NCI-H128 (cell line): ENCODE measurements at regions not wholly inside any gene's neighbourhood (a gene's known extent, or its start where the extent isn't known, plus 50 kb on each side); places are given as distances from the start of the nearest gene placed in this dataset.

Experiments used
- DNase-seq: peaks from one replicate; lab custom pipeline; 2025; ENCODE audit not compliant: unreplicated experiment; lab: John Stamatoyannopoulos, UW

DNA sequence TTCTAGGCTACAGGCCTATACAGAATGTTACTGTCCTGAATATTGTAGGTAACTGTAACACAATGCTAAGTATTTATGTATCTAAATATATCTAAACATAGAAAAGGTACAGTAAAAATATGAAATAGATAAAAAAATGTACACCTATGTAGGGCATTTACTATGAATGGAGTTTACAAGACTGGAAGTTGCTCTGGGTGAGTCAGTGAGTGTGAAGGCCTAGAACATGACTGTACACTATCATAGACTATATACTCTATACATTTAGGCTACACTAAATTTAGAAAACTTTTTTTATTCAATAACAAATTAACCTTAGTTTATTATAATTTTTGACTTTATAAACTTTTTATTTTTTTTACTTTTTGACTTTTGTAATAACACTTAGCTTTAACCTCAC lies 136.9 kb downstream of the DUSP10 start:
- DNase-seq, result no peak

DNA sequence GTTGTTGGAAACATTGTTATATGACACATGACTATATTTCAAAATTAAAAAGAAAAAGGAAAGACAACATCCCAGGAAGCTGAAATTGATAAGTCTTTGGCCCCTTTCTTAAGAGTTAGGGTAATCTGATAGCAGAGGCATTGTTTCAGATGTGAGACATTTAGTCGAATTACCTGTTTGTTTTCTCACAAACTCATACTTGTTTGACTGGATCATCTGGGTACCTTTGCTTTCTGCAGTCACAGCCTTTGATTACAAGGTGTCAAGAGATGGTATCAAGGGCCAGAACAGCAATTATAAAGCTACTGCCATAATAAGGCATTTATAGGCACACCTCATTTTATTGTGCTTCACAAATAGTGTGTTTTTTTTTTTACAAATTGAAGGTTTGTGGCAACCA lies 136.3 kb downstream of the DUSP10 start:
- no peak for DNase-seq

DNA sequence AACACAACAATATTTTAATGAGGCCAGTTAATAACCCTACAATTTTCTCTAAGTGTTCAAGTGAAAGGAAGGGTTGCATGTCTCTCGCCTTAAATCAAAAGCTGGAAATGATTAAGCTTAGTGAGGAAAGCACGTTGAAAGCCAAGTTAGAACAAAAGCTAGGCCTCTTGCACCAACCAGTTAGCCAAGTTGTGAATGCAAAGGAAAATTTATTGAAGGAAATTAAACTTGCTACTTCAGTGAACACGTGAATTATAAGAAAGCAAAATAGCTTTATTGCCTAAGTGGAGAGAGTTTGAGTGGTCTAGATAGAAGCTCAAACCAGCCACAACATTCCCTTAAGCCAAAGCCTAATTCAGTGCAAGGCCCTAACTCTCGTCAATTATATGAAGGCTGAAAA lies 135.6 kb downstream of the DUSP10 start:
- DNase-seq, result no peak

DNA sequence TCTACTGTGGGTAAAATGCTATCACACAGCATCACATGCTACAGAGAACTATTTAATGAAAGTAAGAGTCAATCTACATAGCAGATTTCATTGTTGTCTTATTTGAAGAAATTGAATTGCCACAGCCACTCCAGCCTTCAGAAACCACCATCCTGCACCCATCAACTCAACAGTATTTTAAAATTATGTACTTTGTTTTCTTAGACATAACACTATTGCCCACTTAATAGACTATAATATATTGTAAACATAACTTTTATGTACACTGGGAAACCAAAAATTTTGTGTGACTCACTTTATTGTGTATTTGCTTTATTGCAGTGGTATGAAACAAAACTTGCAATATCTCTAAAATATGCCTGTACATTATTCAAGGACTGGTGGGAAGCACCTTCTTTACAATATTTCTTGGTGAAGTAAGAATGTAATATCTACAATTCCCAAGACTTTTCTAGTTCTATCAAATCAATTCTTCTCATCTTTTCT lies 133.0 kb downstream of the DUSP10 start:
- DNase-seq, result no peak

DNA sequence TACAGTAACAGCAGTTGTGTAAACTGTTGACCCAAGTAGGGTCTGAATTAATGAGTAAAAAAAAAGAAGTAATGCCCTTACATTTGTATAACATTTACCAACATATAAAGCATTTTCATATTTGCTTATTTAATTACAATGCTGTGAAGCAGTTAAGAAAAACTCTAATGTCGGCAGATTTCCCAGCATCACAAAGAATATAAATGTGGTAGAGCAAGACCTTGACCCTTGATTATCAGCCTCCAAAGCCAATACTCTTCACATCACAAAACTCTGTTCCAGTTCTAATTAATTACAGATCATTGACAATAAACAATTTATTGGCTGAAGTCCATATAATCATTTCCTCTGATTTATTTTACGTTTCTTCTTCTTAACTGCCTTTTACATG lies 130.2 kb downstream of the DUSP10 start:
- no peak for DNase-seq

DNA sequence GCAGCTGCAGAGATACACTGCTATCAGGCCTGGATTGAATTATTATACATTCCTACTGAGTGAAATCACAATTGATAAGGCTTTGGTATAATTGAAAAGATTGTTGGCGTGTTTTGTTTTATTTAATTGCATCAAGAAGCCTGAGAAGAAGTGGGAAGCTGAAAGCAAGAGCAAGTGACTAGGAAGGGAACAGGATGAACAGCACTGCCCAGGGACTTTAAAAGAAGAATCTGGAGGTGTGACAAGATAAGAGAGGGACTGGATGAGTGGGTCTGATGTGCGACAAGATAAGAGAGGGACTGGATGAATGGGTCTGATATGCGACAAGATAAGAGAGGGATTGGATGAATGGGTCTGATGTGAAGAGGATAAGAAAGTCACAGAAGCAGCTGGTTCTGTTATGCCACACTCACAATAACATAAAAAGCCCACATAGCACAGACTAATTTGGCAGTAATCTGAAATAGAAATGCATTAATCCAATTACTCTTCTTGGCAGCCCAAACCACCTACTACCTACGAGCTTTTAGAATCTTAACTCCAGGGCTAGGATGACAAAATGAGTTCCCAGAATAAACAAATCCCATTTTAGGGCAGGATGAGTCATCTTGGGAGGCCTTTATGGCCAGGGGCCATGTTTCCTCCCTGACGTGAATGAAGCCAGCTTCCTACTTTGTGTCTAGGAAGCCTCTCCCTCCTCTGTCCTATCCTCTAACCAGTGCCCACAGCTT lies 129.7 kb downstream of the DUSP10 start:
- DNase-seq, result no peak

DNA sequence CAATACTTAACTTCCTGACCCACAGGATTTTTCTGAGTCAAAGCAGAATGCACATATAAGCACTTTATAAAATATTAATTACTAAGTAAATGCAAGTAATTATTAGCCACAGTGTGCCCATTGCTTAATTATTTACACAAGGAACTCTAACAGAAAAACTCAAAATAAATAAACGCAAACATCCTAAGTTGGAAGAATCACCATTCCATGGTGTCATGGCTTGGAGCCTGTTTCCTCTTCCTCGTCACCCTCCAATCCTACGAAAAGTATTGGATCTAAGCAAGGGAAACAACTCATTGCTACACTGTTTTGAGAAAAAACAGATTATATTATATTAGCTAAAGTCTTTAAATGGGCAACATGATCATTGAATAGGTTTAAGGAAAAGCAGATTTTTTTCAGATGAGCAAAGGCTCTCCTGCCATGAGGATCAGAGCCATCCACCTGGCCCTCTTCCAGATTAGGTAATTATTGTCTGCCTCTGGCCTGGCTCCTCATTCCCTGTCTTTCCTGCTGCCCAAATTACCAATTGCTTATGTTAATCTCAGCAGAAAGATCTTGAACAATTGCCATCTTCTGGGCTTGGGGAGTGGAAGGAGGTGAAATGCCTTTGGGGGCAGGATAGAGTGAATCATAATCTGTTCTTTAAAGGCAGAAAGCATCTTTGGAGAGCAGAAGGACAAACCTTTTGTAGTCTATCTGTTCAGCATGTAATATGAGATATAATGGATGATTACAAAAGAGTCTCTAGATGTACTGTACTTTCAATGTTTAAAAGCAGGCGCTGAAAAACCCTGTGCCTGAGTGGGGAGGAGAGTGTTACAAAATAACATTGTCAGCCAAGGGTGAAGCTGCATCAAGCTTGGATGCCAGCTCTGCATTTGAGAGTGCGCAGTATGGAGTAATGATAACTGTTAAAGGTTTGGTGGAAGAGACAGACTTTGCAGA lies 121.2 kb downstream of the DUSP10 start:
- DNase-seq, result peak; percentile 24

DNA sequence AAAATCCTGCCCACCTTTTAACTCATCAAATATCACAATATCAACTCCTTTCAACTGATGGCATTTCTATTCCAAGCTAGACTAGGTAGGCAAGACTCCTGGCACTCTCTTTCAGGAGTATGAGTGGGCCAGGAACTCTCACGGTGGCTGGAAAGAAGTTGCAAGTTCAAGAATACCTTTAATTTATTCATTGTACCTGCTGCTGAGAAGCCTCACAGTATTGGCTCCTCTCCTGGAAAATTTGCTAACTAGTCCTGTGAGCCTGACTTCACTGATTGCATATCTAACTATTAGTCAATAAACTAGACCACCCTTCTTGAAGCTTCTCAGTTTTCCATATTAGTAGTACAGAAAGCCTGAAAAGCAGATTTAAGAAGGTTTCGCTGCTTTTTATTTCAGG lies 120.2 kb downstream of the DUSP10 start:
- DNase-seq, result no peak

DNA sequence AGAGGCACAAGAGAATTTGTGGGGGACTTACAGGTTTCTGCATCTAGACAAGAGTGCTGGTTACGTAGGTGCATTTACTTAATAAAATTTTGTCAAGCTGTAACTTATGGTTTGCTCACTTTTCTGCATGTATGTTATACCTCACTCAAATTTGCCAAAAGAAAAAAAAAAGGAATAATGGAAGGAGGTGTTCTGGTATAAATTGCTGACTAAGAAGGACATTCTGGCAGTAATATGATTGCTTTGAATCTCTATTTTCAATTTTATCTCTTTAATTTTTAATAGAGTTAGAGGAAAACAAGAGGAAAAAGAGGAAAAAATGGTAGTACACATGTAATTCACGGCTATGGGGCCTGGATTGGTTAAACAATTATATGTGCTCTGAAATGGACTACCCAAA lies 119.5 kb downstream of the DUSP10 start:
- no peak for DNase-seq

DNA sequence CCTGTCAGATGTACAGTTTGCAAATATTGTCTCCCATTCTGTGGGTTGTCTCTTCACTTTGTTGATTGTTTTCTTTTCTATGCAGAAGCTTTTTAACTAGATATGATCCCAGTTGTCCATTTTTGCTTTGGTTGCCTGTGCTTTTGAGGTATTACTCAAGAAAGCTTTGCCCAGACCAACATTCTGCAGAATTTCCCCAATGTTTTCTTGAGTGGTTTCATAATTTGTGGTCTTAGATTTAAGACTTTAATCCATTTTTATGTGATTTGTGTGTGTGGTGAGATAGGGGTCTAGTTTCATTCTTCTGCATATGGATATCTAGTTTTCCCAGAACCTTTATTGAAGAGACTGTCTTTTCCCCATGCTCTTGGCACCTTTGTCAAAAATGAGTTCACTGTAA lies 116.9 kb downstream of the DUSP10 start:
- no peak for DNase-seq

DNA sequence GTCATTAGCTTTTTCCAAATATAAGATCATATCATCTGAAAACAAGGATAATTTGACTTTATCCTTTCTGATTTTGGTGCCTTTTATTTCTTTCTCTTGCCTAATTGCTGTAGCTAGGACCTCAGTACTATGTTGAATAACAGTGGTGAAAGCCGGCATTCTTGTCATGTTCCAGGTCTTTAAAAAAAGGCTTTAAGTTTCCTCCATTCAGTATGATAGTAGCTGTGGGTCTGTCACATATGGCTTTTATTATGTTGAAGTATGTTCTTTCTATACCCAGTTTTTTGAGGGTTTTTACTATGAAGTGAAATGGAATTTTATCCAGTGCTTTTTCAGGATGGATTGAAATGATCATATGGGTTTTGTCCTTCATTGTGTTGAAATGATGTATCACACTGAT lies 115.8 kb downstream of the DUSP10 start:
- no peak for DNase-seq

DNA sequence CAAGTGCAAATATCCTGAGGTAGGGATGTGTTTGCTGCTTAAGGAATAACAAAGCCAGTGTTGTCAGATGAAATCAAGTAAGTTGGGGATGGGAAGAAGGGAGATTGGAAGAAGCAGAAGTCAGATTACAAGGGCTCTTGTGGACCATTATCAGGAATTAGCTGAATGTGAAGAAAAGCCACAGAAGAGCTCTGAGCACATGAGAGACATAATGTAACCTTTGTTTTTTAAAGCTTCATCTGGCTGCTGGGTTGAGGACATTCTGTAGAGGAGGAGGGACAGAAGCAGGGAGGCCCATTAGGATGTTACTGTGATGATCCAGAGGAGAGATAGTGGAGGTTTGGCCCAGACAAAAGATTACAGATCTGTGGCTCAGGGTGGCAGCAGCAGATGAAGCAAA lies 111.7 kb downstream of the DUSP10 start:
- no peak for DNase-seq

DNA sequence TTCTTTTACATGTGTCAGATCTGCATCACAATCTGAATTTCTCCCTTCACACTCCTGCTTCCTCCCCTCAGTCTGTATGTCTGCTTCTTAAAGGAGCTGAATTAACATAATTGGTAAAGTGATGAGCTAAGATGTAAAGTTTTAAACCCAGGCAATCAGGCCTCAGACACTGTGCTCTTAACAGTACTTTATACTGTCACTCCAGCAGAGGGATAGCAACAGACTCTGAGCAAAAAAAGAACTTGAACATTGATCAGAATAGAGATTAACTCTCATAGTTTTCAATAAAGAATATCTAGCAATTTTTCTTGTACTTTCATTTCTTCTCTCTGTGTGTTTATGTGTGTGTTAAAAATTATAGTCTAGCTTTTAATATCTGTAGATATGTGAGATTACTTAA lies 110.3 kb downstream of the DUSP10 start:
- no peak for DNase-seq

DNA sequence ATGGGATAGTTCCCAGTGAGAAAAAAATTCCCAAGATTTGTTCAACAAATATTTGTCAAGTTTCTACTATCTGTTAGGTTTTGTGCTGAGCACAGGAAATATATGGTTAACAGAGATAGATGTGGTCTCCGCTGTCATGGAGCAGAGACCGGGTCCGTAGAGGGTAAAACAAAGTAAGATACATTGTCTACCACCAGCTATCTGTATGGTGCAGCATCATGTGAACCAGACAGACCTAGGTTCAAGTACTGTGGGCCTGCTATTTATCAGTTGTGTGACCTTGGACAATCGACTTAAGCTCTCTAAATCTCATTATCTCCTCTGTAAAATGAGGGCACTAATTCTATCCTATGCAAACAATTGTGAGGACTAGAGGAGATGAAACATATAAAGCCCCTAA lies 109.8 kb downstream of the DUSP10 start:
- no peak for DNase-seq

DNA sequence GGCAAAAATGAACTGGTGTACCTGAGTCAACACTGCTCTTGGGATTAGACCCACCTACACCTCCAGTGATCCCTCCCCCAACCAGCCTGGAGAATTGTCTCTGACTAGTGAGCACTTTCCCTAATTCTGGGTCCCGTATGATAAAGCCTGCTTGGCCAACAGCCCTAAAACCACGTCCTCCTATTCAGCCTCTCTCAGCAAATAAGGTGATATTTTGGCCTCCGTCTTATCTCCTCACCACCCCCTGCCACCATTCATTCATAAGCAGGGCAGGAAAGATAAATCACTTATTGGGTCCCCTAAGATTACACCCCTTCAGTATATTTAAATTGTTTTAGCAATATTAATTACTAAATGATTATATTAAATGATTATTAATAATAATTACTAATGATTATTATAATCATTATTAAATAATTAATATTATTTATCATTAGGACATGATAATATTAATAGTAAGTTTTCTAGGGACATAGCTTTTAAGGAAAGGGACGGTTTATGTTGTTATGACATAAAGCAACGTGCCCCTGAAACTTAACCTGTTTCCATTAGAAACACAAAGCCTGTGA lies 108.0 kb downstream of the DUSP10 start:
- DNase-seq, result no peak

DNA sequence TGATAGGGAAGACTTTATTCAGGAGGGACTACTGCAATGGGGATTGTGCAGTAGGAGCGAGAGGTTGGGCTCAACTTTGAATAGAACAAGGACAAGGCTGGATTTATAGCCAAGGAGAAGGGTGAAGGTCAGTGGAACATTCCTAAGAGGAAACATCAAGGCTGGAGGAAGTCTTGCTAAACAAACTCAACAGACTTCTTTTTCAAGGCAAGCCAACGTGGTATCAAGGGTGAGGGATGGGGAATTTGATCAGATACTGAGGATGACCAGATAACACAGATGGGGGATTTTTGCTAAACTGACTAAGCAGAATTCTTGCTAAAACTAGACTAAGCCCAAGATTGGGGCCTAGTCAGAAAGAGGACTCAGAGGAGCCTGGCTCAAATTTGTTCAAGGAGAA lies 107.3 kb downstream of the DUSP10 start:
- no peak for DNase-seq

DNA sequence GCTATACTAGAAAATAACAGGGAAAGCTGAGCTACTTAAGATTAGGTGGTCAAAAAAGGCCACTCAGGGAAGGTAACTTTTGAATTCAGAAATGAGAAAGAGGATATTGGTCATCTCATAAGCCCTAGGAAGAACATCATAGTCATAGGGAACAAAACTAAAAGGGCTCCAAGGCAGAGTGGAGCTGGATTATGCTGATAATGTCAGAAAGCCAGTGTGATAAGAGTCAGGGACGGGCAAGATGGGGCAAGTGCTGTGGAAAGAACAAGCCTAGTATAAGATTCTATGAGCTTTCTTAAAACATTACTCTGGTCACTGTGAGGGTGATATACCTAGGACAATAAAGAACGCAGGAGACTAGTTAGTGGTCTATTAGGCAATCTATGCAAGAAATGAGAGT lies 106.6 kb downstream of the DUSP10 start:
- DNase-seq, result no peak

DNA sequence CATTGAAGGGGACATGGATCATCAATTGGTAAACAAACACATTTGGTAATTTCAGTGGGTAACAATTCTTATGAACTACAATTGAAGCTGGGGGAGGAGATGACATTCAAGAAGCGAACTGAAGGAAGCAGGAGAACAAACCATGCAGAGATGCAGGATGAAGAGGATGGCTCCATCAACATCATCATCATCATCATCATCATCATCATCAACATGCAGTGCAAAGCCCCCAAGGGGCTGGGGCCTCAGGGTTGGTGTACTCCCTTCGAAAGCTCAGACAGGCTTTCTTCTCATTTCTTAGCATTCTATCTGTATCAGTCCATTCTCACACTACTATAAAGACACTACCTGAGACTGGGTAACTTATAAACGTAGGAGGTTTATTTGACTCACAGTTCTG lies 105.8 kb downstream of the DUSP10 start:
- no peak for DNase-seq

DNA sequence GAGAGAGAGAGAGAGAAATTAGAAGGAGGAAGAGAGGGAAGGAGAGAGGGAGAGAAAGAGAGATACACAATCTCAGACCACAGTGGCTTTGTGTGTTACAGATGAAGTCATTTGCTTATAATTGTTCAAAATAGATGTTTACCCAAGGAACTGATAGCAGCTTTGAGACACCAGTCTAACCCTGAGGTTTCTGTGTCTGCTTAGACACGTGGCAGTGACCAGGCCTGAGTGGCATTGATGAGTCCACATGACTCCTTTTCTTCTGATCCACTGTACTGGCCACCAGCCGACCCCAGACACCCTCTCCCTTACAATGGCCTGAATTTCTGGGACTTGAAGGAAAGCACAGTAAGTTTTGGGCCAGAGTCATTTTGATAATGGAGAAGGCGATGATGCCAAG lies 104.9 kb downstream of the DUSP10 start:
- no peak for DNase-seq

DNA sequence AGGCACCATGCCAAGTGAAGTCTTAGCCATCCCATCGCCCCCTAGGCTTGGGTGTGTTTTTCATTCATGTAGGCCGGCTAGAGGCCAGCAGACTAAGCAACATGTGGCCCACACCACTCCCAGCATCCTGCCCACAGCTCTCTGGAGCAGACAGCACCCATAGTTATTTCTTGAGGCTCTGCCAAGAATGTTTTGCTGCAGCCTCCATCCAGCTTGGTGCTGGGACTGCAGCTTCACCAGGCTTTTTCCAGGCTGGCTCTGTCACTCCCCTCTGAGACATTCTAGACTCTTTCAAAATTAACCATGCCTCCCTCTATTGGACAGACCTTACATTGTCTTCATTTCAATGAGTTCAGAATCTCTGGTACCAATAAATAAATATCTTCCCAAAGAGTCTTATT lies 104.2 kb downstream of the DUSP10 start:
- DNase-seq, result no peak

DNA sequence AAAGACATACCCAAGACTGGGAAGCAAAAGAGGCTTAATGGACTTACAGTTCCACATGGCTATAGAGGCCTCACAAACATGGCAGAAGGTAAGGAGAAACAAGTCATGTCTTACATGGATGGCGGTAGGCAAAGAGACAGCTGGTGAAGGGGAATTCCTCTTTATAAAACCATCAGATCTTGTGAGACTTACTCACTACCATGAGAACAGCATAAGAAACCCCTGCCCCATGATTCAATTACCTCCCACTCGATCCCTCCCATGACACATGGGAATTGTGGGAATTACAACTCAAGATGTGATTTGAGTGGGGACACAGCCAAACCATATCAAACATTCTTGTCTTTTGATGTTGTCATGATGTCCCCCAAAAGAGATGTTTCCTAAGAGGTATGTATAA lies 103.3 kb downstream of the DUSP10 start:
- no peak for DNase-seq

DNA sequence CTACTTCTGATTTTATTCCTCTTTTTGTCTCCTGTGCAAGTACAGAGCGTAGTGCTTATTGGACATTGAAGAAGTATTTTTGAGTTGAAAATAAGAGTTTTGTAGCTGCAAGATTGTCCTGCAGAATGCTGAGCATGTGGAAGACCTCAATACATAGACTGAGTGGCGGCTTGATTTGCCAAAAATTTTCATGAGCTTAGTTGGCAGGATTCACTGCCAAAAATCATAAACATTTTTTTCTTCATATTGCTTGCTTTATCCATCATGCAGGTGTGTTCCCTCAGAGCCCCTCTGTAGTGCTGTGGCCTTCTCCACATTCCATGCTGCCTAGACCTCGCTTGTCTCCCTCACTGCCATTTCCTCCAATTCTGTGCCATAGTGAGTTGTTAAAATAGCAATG lies 100.1 kb downstream of the DUSP10 start:
- no peak for DNase-seq
